MM.1S (cell line): ENCODE measurements at regions not wholly inside any gene's neighbourhood (a gene's known extent, or its start where the extent isn't known, plus 50 kb on each side); places are given as distances from the start of the nearest gene placed in this dataset.

Experiments used
- DNase-seq: peaks from one replicate; pipeline ENCODE4 v3.0.0-alpha.2; 2015
- H2AFZ ChIP-seq: fragments of 300-600 bp; sonication (generic); 2 replicates; pipeline ENCODE4 v1.6.0; 2016; ENCODE audit warnings: antibody characterized with exemption, low read length
- H3F3A ChIP-seq: fragments of 300-600 bp; sonication (generic); 2 replicates; pipeline ENCODE4 v1.6.1; 2016; ENCODE audit warnings: mild to moderate bottlenecking, antibody characterized with exemption, low read length, moderate library complexity, mixed read lengths; ENCODE audit not compliant: insufficient read depth
- H3K27ac ChIP-seq: fragments of 300-600 bp; sonication (generic); 2 replicates; pipeline ENCODE4 v1.5.1; 2016; ENCODE audit warnings: mild to moderate bottlenecking, low read length
- H3K27me3 ChIP-seq: fragments of 300-600 bp; sonication (generic); replicated peaks from 2 replicates; pipeline ENCODE4 v1.6.0; 2016; ENCODE audit warnings: low read length; ENCODE audit not compliant: insufficient read depth
- H3K36me3 ChIP-seq: fragments of 300-600 bp; sonication (generic); replicated peaks from 2 replicates; pipeline ENCODE4 v1.6.1; 2016; ENCODE audit warnings: mild to moderate bottlenecking, low read length, mixed read lengths; ENCODE audit not compliant: insufficient read depth
- H3K4me1 ChIP-seq: fragments of 300-600 bp; sonication (generic); 2 replicates; pipeline ENCODE4 v1.6.1; 2016; ENCODE audit warnings: low read length, mixed read lengths
- H3K4me2 ChIP-seq: fragments of 300-600 bp; sonication (generic); 2 replicates; pipeline ENCODE4 v1.6.0; 2016; ENCODE audit warnings: low read depth, low read length
- H3K4me3 ChIP-seq: fragments of 300-600 bp; sonication (generic); 2 replicates; pipeline ENCODE4 v1.5.1; 2016; ENCODE audit warnings: low read length, mixed read lengths
- H3K79me2 ChIP-seq: fragments of 300-600 bp; sonication (generic); 2 replicates; pipeline ENCODE4 v1.6.1; 2016; ENCODE audit warnings: mixed run types, low read length, mixed read lengths
- H3K9ac ChIP-seq: fragments of 300-600 bp; sonication (generic); 2 replicates; pipeline ENCODE4 v1.6.1; 2016; ENCODE audit warnings: low read length, mixed read lengths
- H3K9me2 ChIP-seq: fragments of 300-600 bp; sonication (generic); replicated peaks from 2 replicates; pipeline ENCODE4 v1.6.1; 2016; ENCODE audit warnings: mild to moderate bottlenecking, low read length, mixed read lengths; ENCODE audit not compliant: insufficient read depth
- H3K9me3 ChIP-seq: fragments of 300-600 bp; sonication (generic); replicated peaks from 2 replicates; pipeline ENCODE4 v1.6.1; 2016; ENCODE audit warnings: mild to moderate bottlenecking, low read length, mixed read lengths; ENCODE audit not compliant: insufficient read depth
- H4K20me1 ChIP-seq: fragments of 300-600 bp; sonication (generic); 2 replicates; pipeline ENCODE4 v1.6.1; 2016; ENCODE audit warnings: mild to moderate bottlenecking, low read length, moderate library complexity, mixed read lengths; ENCODE audit not compliant: insufficient read depth
- CTCF ChIP-seq: fragments of 300-600 bp; sonication (generic); IDR thresholded peaks from 2 replicates; pipeline ENCODE4 v1.5.1; 2016; ENCODE audit warnings: antibody characterized with exemption, low read length, mixed read lengths
- EZH2 ChIP-seq: fragments of 300-600 bp; sonication (generic); optimal IDR thresholded peaks from 2 replicates; pipeline ENCODE3; 2017; ENCODE audit warnings: low read depth, mild to moderate bottlenecking, antibody characterized with exemption, low read length, mixed read lengths
- EZH2phosphoT487 ChIP-seq: fragments of 300-600 bp; sonication (generic); IDR thresholded peaks from 2 replicates; pipeline ENCODE4 v1.6.1; 2018; ENCODE audit warnings: antibody characterized with exemption, low read length

GRCh38 chr18:77803024-77803423, 553.4 kb downstream of the GALR1 start:
- DNase-seq = no peak

GRCh38 chr18:77804382-77804781, 554.7 kb downstream of the GALR1 start:
- Histone ChIP-seq H3K4me3 (no peak overlapping the region), H3K36me3 (no peaks in the 10 kb centered on the region), H3F3A (no peaks in the 10 kb centered on the region), H3K9ac (no peak overlapping the region), H3K4me2 (no peak overlapping the region), H3K27me3 (no peaks in the 10 kb centered on the region), H3K9me2 (no peaks in the 10 kb centered on the region), H3K27ac (no peak overlapping the region), H2AFZ (no peak overlapping the region), H3K79me2 (no peaks in the 10 kb centered on the region), H3K4me1 (no peaks in the 10 kb centered on the region), H4K20me1 (no peaks in the 10 kb centered on the region), H3K9me3 (no peaks in the 10 kb centered on the region)
- TF ChIP-seq EZH2 (no peak), CTCF (no peak), EZH2phosphoT487 (no peak)
- DNase-seq = no peak

More at GRCh38 chr18:77803024-77803423, 553.4 kb downstream of the GALR1 start:
- Histone ChIP-seq H3F3A (no peaks in the 10 kb centered on the region), H3K27ac (no peak overlapping the region), H3K4me3 (no peak overlapping the region), H3K9me2 (no peaks in the 10 kb centered on the region), H3K36me3 (no peaks in the 10 kb centered on the region), H4K20me1 (no peaks in the 10 kb centered on the region), H3K9me3 (no peaks in the 10 kb centered on the region), H3K4me2 (no peak overlapping the region), H2AFZ (no peak overlapping the region), H3K79me2 (no peaks in the 10 kb centered on the region), H3K27me3 (no peaks in the 10 kb centered on the region), H3K4me1 (no peaks in the 10 kb centered on the region), H3K9ac (no peak overlapping the region)
- TF ChIP-seq EZH2phosphoT487 (no peak), CTCF (no peak), EZH2 (no peak)

- H2AFZ ChIP-seq = no peak overlapping the region
- H3K9ac ChIP-seq = no peak overlapping the region
- H3K4me2 ChIP-seq = no peak overlapping the region
- H3K9me3 ChIP-seq = no peaks in the 10 kb centered on the region
- DNase-seq = no peak
- no peaks in the 10 kb centered on the region for H3K4me1 ChIP-seq
- H3K79me2 ChIP-seq = no peaks in the 10 kb centered on the region
- H3K4me3 ChIP-seq = no peak overlapping the region
- no peaks in the 10 kb centered on the region for H3K9me2 ChIP-seq
- H3K36me3 ChIP-seq = no peaks in the 10 kb centered on the region
- no peaks in the 10 kb centered on the region for H3K27me3 ChIP-seq
- no peak for TF ChIP-seq CTCF
- TF ChIP-seq EZH2 = no peak
- TF ChIP-seq EZH2phosphoT487 = no peak
- no peaks in the 10 kb centered on the region for H3F3A ChIP-seq
- H3K27ac ChIP-seq = no peak overlapping the region
- no peaks in the 10 kb centered on the region for H4K20me1 ChIP-seq
These were observed 558.0 kb downstream of the GALR1 start for GRCh38 chr18:77807650-77808049.
